Liver (tissue), 8 donors: ENCODE measurements at regions not wholly inside any gene's neighbourhood (a gene's known extent, or its start where the extent isn't known, plus 50 kb on each side); places are given as distances from the start of the nearest gene placed in this dataset.

Experiments
- DNase-seq: peaks from one replicate; pipeline ENCODE4 v3.0.0-alpha.2; 2017; ENCODE audit warnings: low spot score
- H3K27ac ChIP-seq, 2 donors: one replicate each; pipeline ENCODE4 v1.7.0; 2013; ENCODE audit warnings: inconsistent platforms in 2 of 2, low read length in 2 of 2, control low read depth in 1 of 2, low read depth in 1 of 2, mild to moderate bottlenecking in 1 of 2
- H3K27me3 ChIP-seq, 4 donors: one replicate each; pipeline versions ENCODE4 v1.6.1 to v1.7.0; 2013; ENCODE audit warnings: low read length in 3 of 4, inconsistent platforms in 1 of 4, mild to moderate bottlenecking in 1 of 4, moderate library complexity in 1 of 4; ENCODE audit not compliant: control insufficient read depth in 4 of 4, insufficient read depth in 4 of 4
- H3K36me3 ChIP-seq, 4 donors: one replicate each; pipeline versions ENCODE4 v1.6.1 to v1.7.0; 2013; ENCODE audit warnings: low read length in 3 of 4, mild to moderate bottlenecking in 3 of 4, low read depth in 1 of 4, moderate library complexity in 1 of 4; ENCODE audit not compliant: control insufficient read depth in 4 of 4, insufficient read depth in 3 of 4
- H3K4me1 ChIP-seq, 4 donors: one replicate each; pipeline versions ENCODE4 v1.6.1 to v1.7.0; 2013; ENCODE audit warnings: low read length in 3 of 4, mild to moderate bottlenecking in 3 of 4, moderate library complexity in 1 of 4; ENCODE audit not compliant: control insufficient read depth in 4 of 4, insufficient read depth in 4 of 4
- H3K4me3 ChIP-seq, 3 donors: one replicate each; pipeline versions ENCODE4 v1.6.1 to v1.7.0; 2013; ENCODE audit warnings: low read length in 3 of 3, control low read depth in 1 of 3, low read depth in 1 of 3, mild to moderate bottlenecking in 1 of 3
- H3K9ac ChIP-seq, 2 donors: one replicate each; pipeline ENCODE4 v1.7.0; 2013; ENCODE audit warnings: low read length in 2 of 2, mild to moderate bottlenecking in 2 of 2, moderate library complexity in 2 of 2, control low read depth in 1 of 2, low read depth in 1 of 2
- H3K9me3 ChIP-seq, 4 donors: one replicate each; pipeline versions ENCODE4 v1.6.1 to v1.7.0; 2013; ENCODE audit warnings: low read length in 3 of 4; ENCODE audit not compliant: control insufficient read depth in 4 of 4
- ATF3 ChIP-seq: IDR thresholded peaks from 2 replicates; pipeline ENCODE4 v1.6.1; 2016; ENCODE audit warnings: antibody characterized with exemption
- EGR1 ChIP-seq, 2 donors: IDR thresholded peaks; 2 replicates each; pipeline ENCODE4 v1.6.1; 2016 to 2018; ENCODE audit warnings: antibody characterized with exemption in 2 of 2, low read depth in 2 of 2
- FOXA1 ChIP-seq: IDR thresholded peaks from 2 replicates; pipeline ENCODE4 v1.6.1; 2016; ENCODE audit warnings: antibody characterized with exemption
- FOXA2 ChIP-seq: IDR thresholded peaks from 2 replicates; pipeline ENCODE4 v1.6.1; 2016; ENCODE audit warnings: antibody characterized with exemption
- GABPA ChIP-seq, 2 donors: IDR thresholded peaks in 1 of 2; conservative IDR thresholded peaks in 1 of 2; 2 replicates each; pipeline ENCODE4 v1.6.1; 2016; ENCODE audit warnings: antibody characterized with exemption in 2 of 2, mild to moderate bottlenecking in 1 of 2, moderate library complexity in 1 of 2
- HNF4A ChIP-seq, 2 donors: conservative IDR thresholded peaks; 2 replicates each; pipeline ENCODE4 v1.6.1; 2016; ENCODE audit warnings: antibody characterized with exemption in 2 of 2, mild to moderate bottlenecking in 2 of 2
- HNF4G ChIP-seq: IDR thresholded peaks from 2 replicates; pipeline ENCODE4 v1.6.1; 2016; ENCODE audit warnings: antibody characterized with exemption
- JUND ChIP-seq, 2 donors: IDR thresholded peaks; 2 replicates each; pipeline ENCODE4 v1.6.1; 2016; ENCODE audit warnings: antibody characterized with exemption in 2 of 2
- NR2F2 ChIP-seq: IDR thresholded peaks from 2 replicates; pipeline ENCODE4 v1.6.1; 2016; ENCODE audit warnings: antibody characterized with exemption
- RAD21 ChIP-seq, 2 donors: IDR thresholded peaks; 2 replicates each; pipeline ENCODE4 v1.6.1; 2016; ENCODE audit warnings: antibody characterized with exemption in 2 of 2, mild to moderate bottlenecking in 2 of 2
- RXRA ChIP-seq, 2 donors: IDR thresholded peaks; 2 replicates each; pipeline ENCODE4 v1.6.1; 2017 to 2018; ENCODE audit warnings: antibody characterized with exemption in 2 of 2, mild to moderate bottlenecking in 1 of 2
- SP1 ChIP-seq: IDR thresholded peaks from 2 replicates; pipeline ENCODE4 v1.6.1; 2018; ENCODE audit warnings: antibody characterized with exemption, mild to moderate bottlenecking
- TAF1 ChIP-seq: conservative IDR thresholded peaks from 2 replicates; pipeline ENCODE4 v1.6.1; 2016; ENCODE audit warnings: antibody characterized with exemption, mild to moderate bottlenecking
- YY1 ChIP-seq: IDR thresholded peaks from 2 replicates; pipeline ENCODE4 v1.6.1; 2016; ENCODE audit warnings: antibody characterized with exemption, mild to moderate bottlenecking
- ZBTB33 ChIP-seq: IDR thresholded peaks from 2 replicates; pipeline ENCODE4 v1.6.1; 2016; ENCODE audit warnings: antibody characterized with exemption
- WGBS: extraction: QIAGEN DNeasy Blood & Tissue Kit; methylation state at CpG from one replicate; pipeline ENCODE4 v1.1.7; 2013; 5-methylcytosine and 5-hydroxymethylcytosine counted together
- TF ChIP-seq, protein P1 (sequence below): fragments of 150-350 bp; IDR thresholded peaks from 2 replicates; pipeline ENCODE4 v1.5.1; 2017; ENCODE audit warnings: improper control_type of control experiment, low read depth, low read length; ENCODE audit not compliant: missing input control
- TF ChIP-seq, protein P2 (sequence below): IDR thresholded peaks from 2 replicates; pipeline ENCODE4 v1.6.1; 2016; ENCODE audit warnings: antibody characterized with exemption, mild to moderate bottlenecking
- TF ChIP-seq, protein P3 (sequence below): IDR thresholded peaks from 2 replicates; pipeline ENCODE4 v1.6.1; 2016; ENCODE audit warnings: antibody characterized with exemption
- donor health status: healthy.
- donor health status: healthy.
- donor health status: healthy.
- donor health status: healthy.
- donor health status: healthy.

DNA sequence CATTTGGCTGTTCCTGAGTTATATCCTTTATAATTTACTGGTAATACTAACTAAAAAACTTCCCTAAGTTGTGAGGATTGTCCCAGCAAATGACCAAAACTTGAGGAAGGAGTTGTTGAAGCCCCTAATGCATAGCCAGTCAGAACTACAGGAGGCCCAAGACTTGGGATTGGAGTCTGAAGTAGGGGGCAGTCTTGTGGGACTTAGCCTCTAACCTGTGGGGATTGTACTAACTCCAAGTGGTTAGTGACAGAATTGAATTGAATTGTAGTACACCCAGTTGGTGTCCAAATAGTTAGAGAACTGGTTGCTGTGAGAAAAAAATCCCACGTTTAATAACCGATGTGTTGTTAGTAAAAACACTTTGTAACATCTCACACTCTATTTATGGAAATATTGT lies 1506.3 kb downstream of the ADGRL3 start:
- Histone ChIP-seq H3K9me3 (no peaks in the 10 kb centered on the region), H3K4me1 (no peaks in the 10 kb centered on the region), H3K4me3 (no peak overlapping the region), H3K27me3 (no peaks in the 10 kb centered on the region), H3K27ac (no peak overlapping the region), H3K9ac (no peak overlapping the region), H3K36me3 (no peaks in the 10 kb centered on the region)
- WGBS = 87% methylated on average over 2 of the region's 2 CpGs
- no peak for TF ChIP-seq GABPA (IDR thresholded peaks at IDR 0.05 in 1 of 2, conservative IDR thresholded peaks at IDR 0.05 in 1 of 2)
- no peak for TF ChIP-seq JUND (IDR thresholded peaks at IDR 0.05)
- TF ChIP-seq, protein P1, sequence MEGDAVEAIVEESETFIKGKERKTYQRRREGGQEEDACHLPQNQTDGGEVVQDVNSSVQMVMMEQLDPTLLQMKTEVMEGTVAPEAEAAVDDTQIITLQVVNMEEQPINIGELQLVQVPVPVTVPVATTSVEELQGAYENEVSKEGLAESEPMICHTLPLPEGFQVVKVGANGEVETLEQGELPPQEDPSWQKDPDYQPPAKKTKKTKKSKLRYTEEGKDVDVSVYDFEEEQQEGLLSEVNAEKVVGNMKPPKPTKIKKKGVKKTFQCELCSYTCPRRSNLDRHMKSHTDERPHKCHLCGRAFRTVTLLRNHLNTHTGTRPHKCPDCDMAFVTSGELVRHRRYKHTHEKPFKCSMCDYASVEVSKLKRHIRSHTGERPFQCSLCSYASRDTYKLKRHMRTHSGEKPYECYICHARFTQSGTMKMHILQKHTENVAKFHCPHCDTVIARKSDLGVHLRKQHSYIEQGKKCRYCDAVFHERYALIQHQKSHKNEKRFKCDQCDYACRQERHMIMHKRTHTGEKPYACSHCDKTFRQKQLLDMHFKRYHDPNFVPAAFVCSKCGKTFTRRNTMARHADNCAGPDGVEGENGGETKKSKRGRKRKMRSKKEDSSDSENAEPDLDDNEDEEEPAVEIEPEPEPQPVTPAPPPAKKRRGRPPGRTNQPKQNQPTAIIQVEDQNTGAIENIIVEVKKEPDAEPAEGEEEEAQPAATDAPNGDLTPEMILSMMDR = no peak
- TF ChIP-seq YY1 = no peak
- no peak for TF ChIP-seq ATF3
- no peak for TF ChIP-seq FOXA2
- no peak for TF ChIP-seq HNF4A (conservative IDR thresholded peaks at IDR 0.05)
- no peak for TF ChIP-seq TAF1
- TF ChIP-seq SP1 = no peak
- TF ChIP-seq EGR1 (IDR thresholded peaks at IDR 0.05; ENCODE audit: low read depth in 2 of 2) = no peak
- no peak for TF ChIP-seq NR2F2
- TF ChIP-seq RXRA (IDR thresholded peaks at IDR 0.05) = no peak
- TF ChIP-seq FOXA1 = no peak
- no peak for TF ChIP-seq ZBTB33
- TF ChIP-seq, protein P2, sequence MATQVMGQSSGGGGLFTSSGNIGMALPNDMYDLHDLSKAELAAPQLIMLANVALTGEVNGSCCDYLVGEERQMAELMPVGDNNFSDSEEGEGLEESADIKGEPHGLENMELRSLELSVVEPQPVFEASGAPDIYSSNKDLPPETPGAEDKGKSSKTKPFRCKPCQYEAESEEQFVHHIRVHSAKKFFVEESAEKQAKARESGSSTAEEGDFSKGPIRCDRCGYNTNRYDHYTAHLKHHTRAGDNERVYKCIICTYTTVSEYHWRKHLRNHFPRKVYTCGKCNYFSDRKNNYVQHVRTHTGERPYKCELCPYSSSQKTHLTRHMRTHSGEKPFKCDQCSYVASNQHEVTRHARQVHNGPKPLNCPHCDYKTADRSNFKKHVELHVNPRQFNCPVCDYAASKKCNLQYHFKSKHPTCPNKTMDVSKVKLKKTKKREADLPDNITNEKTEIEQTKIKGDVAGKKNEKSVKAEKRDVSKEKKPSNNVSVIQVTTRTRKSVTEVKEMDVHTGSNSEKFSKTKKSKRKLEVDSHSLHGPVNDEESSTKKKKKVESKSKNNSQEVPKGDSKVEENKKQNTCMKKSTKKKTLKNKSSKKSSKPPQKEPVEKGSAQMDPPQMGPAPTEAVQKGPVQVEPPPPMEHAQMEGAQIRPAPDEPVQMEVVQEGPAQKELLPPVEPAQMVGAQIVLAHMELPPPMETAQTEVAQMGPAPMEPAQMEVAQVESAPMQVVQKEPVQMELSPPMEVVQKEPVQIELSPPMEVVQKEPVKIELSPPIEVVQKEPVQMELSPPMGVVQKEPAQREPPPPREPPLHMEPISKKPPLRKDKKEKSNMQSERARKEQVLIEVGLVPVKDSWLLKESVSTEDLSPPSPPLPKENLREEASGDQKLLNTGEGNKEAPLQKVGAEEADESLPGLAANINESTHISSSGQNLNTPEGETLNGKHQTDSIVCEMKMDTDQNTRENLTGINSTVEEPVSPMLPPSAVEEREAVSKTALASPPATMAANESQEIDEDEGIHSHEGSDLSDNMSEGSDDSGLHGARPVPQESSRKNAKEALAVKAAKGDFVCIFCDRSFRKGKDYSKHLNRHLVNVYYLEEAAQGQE = no peak
- TF ChIP-seq, protein P3, sequence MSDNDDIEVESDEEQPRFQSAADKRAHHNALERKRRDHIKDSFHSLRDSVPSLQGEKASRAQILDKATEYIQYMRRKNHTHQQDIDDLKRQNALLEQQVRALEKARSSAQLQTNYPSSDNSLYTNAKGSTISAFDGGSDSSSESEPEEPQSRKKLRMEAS = no peak
- TF ChIP-seq RAD21 (IDR thresholded peaks at IDR 0.05) = no peak
- TF ChIP-seq HNF4G = no peak
- no peak for DNase-seq
